Type B pancreatic cell (in vitro differentiated cells): ENCODE measurements at regions not wholly inside any gene's neighbourhood (a gene's known extent, or its start where the extent isn't known, plus 50 kb on each side); places are given as distances from the start of the nearest gene placed in this dataset.
"Not testable (repeated sequence)": the region's sequence is repeated elsewhere in the genome, so short reads cannot be mapped to it uniquely, and the experiment has no call there.

Experiments used
- DNase-seq: peaks from one replicate; pipeline ENCODE4 v3.0.0; 2021; ENCODE audit warnings: mixed read lengths; ENCODE audit not compliant: unreplicated experiment; ENCODE audit errors: extremely low spot score
- H3K27ac Mint-ChIP-seq: 2 replicates; pipeline ENCODE4 v1.8.0; 2021; ENCODE audit warnings: mild to moderate bottlenecking, mixed read lengths
- H3K27me3 Mint-ChIP-seq: 2 replicates; pipeline ENCODE4 v1.8.0; 2021; ENCODE audit warnings: mixed read lengths
- H3K36me3 Mint-ChIP-seq: 2 replicates; pipeline ENCODE4 v1.8.0; 2021; ENCODE audit warnings: mixed read lengths
- H3K4me1 Mint-ChIP-seq: one replicate; pipeline ENCODE4 v1.8.0; 2021; ENCODE audit warnings: mixed read lengths; ENCODE audit not compliant: unreplicated experiment
- H3K4me3 Mint-ChIP-seq: 2 replicates; pipeline ENCODE4 v1.8.0; 2021; ENCODE audit warnings: mild to moderate bottlenecking, mixed read lengths
- H3K9me3 Mint-ChIP-seq: 2 replicates; pipeline ENCODE4 v1.8.0; 2021; ENCODE audit warnings: mixed read lengths
- TF ChIP-seq, protein P1 (sequence below): fragments of 200-600 bp; sonication (generic); conservative IDR thresholded peaks from 2 replicates; pipeline ENCODE4 v1.5.0; 2021; ENCODE audit warnings: antibody characterized with exemption, mild to moderate bottlenecking

DNA sequence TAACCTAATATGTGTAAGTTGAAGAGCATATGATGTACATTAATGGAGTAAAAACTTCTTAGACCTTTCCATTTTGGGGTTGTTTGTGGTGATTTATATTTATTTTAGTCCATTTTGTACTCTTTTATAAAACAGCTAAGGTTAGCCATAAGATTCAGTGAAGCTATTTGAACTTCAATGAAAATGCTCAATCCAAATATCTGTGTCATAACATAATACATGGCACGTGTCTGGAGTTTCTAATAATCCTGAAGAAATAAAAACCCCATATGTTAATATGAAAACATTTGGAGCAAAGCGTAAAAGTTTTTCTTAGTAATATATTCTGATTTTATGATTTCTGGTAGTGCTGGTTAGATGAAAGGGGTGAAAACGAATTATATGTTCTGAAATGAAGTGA lies 1729.7 kb downstream of the PCDH9 start:
- Mint-ChIP-seq H3K27ac (no peak overlapping the region), H3K36me3 (no peaks in the 10 kb centered on the region), H3K27me3 (no peaks in the 10 kb centered on the region), H3K9me3 (peaks cover 11% of the 10 kb centered on the region), H3K4me1 (no peaks in the 10 kb centered on the region), H3K4me3 (no peak overlapping the region)
- DNase-seq: no peak
- TF ChIP-seq, protein P1, sequence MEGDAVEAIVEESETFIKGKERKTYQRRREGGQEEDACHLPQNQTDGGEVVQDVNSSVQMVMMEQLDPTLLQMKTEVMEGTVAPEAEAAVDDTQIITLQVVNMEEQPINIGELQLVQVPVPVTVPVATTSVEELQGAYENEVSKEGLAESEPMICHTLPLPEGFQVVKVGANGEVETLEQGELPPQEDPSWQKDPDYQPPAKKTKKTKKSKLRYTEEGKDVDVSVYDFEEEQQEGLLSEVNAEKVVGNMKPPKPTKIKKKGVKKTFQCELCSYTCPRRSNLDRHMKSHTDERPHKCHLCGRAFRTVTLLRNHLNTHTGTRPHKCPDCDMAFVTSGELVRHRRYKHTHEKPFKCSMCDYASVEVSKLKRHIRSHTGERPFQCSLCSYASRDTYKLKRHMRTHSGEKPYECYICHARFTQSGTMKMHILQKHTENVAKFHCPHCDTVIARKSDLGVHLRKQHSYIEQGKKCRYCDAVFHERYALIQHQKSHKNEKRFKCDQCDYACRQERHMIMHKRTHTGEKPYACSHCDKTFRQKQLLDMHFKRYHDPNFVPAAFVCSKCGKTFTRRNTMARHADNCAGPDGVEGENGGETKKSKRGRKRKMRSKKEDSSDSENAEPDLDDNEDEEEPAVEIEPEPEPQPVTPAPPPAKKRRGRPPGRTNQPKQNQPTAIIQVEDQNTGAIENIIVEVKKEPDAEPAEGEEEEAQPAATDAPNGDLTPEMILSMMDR: no peak

DNA sequence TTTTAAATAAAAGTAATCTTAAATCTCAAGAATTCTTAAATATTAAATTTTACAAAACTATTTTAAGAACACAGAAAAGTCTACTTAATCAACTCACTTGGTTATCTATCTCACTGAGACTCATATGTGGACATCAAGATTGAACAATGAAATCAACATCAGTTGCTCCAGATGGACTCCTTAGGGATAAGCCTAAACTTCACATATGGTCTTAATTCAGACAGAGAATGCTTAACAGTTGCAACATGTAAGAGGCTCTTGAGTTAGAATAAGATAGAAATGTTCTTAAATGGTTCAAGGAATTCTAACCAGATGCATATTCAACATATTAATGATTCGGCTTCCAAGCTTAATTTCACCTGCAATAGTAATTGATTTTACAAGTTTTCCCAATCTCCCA lies 1730.9 kb downstream of the PCDH9 start:
- Mint-ChIP-seq H3K4me1 (no peaks in the 10 kb centered on the region), H3K4me3 (no peak overlapping the region), H3K27me3 (no peaks in the 10 kb centered on the region), H3K9me3 (peaks cover 11% of the 10 kb centered on the region), H3K36me3 (no peaks in the 10 kb centered on the region), H3K27ac (no peak overlapping the region)
- DNase-seq: no peak
- TF ChIP-seq, protein P1: no peak

DNA sequence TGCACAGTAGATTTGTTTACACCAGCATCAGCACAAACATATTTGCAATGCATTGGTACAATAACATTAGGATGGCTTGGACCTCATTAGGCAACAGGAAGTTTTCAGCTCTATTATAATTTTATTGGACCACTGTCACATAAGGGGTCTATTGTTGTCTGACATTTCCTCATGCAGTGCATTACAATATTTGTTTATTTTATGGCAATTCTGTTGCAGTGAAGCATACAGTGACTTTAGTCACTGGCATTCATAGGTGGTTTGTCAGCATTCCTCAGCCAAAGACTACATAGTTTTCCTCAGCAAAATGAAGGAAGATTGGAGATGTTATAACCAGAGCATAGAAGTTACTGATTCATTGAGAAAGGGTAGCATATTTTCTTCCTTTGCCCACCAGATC lies 1732.9 kb downstream of the PCDH9 start:
- Mint-ChIP-seq H3K4me3 (no peak overlapping the region), H3K27me3 (no peaks in the 10 kb centered on the region), H3K4me1 (no peaks in the 10 kb centered on the region), H3K36me3 (no peaks in the 10 kb centered on the region), H3K27ac (no peak overlapping the region), H3K9me3 (peaks cover 7% of the 10 kb centered on the region)
- TF ChIP-seq, protein P1: no peak
- DNase-seq: no peak

DNA sequence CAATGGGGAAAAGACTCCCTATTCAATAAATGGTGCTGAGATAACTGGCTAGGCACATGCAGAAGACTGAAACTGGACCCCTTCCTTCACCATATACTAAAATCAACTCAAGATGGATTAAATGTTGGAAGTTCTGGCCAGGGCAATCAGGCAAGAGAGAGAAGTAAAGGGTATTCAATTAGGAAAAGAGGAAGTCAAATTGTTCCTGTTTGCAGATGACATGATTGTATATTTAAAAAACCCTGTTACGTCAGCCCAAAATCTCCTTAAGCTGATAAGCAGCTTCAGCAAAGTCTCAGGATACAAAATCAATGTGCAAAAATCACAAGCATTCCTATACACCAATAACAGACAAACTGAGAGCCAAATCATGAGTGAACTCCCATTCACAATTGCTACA lies 1739.4 kb downstream of the PCDH9 start:
- not testable (repeated sequence) for H3K4me1 Mint-ChIP-seq, DNase-seq, H3K9me3 Mint-ChIP-seq, H3K4me3 Mint-ChIP-seq, H3K27ac Mint-ChIP-seq, H3K36me3 Mint-ChIP-seq, H3K27me3 Mint-ChIP-seq

DNA sequence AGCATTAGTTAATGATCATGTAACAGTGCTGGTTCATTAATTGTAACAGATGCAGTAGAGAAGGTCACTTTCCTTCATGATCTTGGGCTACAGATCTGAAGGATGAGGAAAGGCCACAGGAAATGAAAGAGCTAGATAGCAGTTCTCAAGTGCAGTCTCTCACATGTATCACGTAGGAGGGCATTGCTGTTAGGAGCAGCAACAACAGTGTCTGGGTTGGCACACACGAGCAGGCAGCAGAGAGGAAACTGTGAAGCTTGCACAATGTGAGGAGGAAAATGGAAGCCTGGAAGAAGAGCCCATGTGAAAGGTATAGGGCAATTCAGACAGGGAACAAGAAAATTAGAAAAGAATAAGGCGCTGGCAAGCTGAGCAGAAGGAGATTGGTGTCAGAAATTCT lies 1741.5 kb downstream of the PCDH9 start:
- Mint-ChIP-seq H3K4me1 (no peaks in the 10 kb centered on the region), H3K36me3 (no peaks in the 10 kb centered on the region), H3K4me3 (no peak overlapping the region), H3K27me3 (no peaks in the 10 kb centered on the region), H3K27ac (no peak overlapping the region), H3K9me3 (no peaks in the 10 kb centered on the region)
- DNase-seq: no peak
- TF ChIP-seq, protein P1: no peak

DNA sequence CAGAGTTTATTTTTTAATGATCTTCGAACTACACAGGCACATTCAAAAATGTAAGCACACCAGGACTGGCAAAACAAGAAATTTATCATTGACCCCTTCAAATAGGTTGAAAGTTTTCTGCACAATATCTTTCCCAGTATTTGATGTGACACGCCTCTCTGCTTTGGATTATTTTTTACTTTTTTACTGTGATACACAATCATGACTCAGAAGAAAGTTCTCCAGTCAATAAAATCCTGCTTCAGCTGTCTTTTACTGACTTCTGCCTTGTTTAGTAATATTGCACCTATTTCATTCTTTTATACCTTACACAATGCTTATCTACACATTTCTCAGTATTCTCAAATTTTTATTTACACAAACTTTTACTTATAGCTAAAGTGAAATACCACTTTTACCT lies 1750.4 kb downstream of the PCDH9 start:
- H3K27ac Mint-ChIP-seq: no peak overlapping the region
- H3K27me3 Mint-ChIP-seq: no peaks in the 10 kb centered on the region
- H3K4me3 Mint-ChIP-seq: no peak overlapping the region
- DNase-seq: no peak
- no peaks in the 10 kb centered on the region for H3K4me1 Mint-ChIP-seq
- TF ChIP-seq, protein P1: no peak
- H3K36me3 Mint-ChIP-seq: no peaks in the 10 kb centered on the region
- H3K9me3 Mint-ChIP-seq: no peaks in the 10 kb centered on the region
